CD4-positive, alpha-beta T cell (primary cell): ENCODE measurements at regions not wholly inside any gene's neighbourhood (a gene's known extent, or its start where the extent isn't known, plus 50 kb on each side); places are given as distances from the start of the nearest gene placed in this dataset.

ENCODE experiments used
- ATAC-seq: fragments of 200-7000 bp; cut with Tn5 transposase; one replicate; pipeline ENCODE4 v1.10.0; 2022; ENCODE audit warnings: mild to moderate bottlenecking; ENCODE audit not compliant: poor library complexity
- CTCF ChIA-PET: fragments of 350-600 bp; sonication (Branson Sonifier 250); formaldehyde crosslinking; loops from one replicate; lab custom pipeline; 2021; ENCODE audit warnings: antibody characterized with exemption, inconsistent platforms; lab: Charles Lee
- POLR2A ChIA-PET: fragments of 350-600 bp; sonication (Branson Sonifier 250); formaldehyde crosslinking; loops from one replicate; lab custom pipeline; 2021; ENCODE audit warnings: antibody characterized with exemption, inconsistent platforms; lab: Charles Lee
- DNase-seq, 14 experiments: peaks; one replicate each; pipeline ENCODE4 v3.0.0-alpha.2; 2013 to 2020; ENCODE audit warnings: mixed read lengths in 2 of 14
- H3K27ac ChIP-seq, 2 donors: one replicate each; pipeline versions ENCODE4 v1.5.1 to v1.7.0; 2013; ENCODE audit warnings: low read length in 2 of 2, low read depth in 1 of 2, mild to moderate bottlenecking in 1 of 2
- H3K27me3 ChIP-seq, 2 experiments: 1 replicate in 1 of 2; 2 replicates in 1 of 2; pipeline versions ENCODE4 v1.6.1 to v1.7.0; 2013; ENCODE audit warnings: low read length in 2 of 2, control low read depth in 1 of 2, mild to moderate bottlenecking in 1 of 2, moderate library complexity in 1 of 2; ENCODE audit not compliant: insufficient read depth in 2 of 2, control insufficient read depth in 1 of 2
- H3K36me3 ChIP-seq: one replicate; pipeline ENCODE4 v1.6.1; 2013; ENCODE audit warnings: low read length, control low read depth; ENCODE audit not compliant: insufficient read depth
- H3K4me1 ChIP-seq: one replicate; pipeline ENCODE4 v1.6.1; 2013; ENCODE audit warnings: low read length, control low read depth; ENCODE audit not compliant: insufficient read depth
- H3K4me3 ChIP-seq: one replicate; pipeline ENCODE4 v1.5.1; 2013; ENCODE audit warnings: mild to moderate bottlenecking, low read length, moderate library complexity
- H3K9me3 ChIP-seq, 2 experiments: 1 replicate in 1 of 2; 2 replicates in 1 of 2; pipeline versions ENCODE4 v1.6.1 to v1.7.0; 2013; ENCODE audit warnings: low read length in 2 of 2, mild to moderate bottlenecking in 2 of 2, control low read depth in 1 of 2, moderate library complexity in 1 of 2; ENCODE audit not compliant: control insufficient read depth in 1 of 2, insufficient read depth in 1 of 2
- H3K27ac Mint-ChIP-seq: one replicate; pipeline ENCODE4 v1.8.0; 2020; ENCODE audit warnings: mixed read lengths
- H3K27me3 Mint-ChIP-seq: one replicate; pipeline ENCODE4 v1.8.0; 2021; ENCODE audit warnings: mixed read lengths
- H3K36me3 Mint-ChIP-seq: one replicate; pipeline ENCODE4 v1.8.0; 2021; ENCODE audit warnings: low read depth, mixed read lengths
- H3K4me1 Mint-ChIP-seq: one replicate; pipeline ENCODE4 v1.8.0; 2021; ENCODE audit warnings: low read depth, mixed read lengths
- H3K4me3 Mint-ChIP-seq: one replicate; pipeline ENCODE4 v1.8.0; 2020; ENCODE audit warnings: mild to moderate bottlenecking, mixed read lengths
- H3K9me3 Mint-ChIP-seq: one replicate; pipeline ENCODE4 v1.8.0; 2020; ENCODE audit warnings: mixed read lengths
- CTCF ChIP-seq: fragments of 200-600 bp; IDR thresholded peaks from one replicate; pipeline ENCODE4 v1.8.0; 2022; ENCODE audit warnings: antibody characterized with exemption, mild to moderate bottlenecking
- intact Hi-C, 2 experiments: fragments of 100-400 bp; cut with DNase I in 1 of 2; cut with micrococcal nuclease in 1 of 2; formaldehyde crosslinking; loops; one replicate each; pipeline versions ENCODE4 v1.15.1 to v1.9.0; 2023 to 2025; cut with DNase I, micrococcal nuclease

GRCh38 chr18:29062921-29063320 lies 886.0 kb upstream of the CDH2 start:
- no peaks in the 10 kb centered on the region for H3K36me3 Mint-ChIP-seq
- POLR2A ChIA-PET = no interaction called here
- no peaks in the 10 kb centered on the region for H3K27me3 Mint-ChIP-seq
- H3K4me3 Mint-ChIP-seq = no peak overlapping the region
- Histone ChIP-seq H3K36me3 (no peaks in the 10 kb centered on the region), H3K4me3 (no peak overlapping the region), H3K27me3 (no peaks in the 10 kb centered on the region), H3K4me1 (no peaks in the 10 kb centered on the region), H3K27ac (no peak overlapping the region), H3K9me3 (peaks cover 0 to 7% of the 10 kb centered on the region in 2 experiments)
- CTCF ChIA-PET = no interaction called here
- intact Hi-C loops = no loop called here
- ATAC-seq = no peak
- no peak for TF ChIP-seq CTCF
- peaks cover 7% of the 10 kb centered on the region for H3K9me3 Mint-ChIP-seq
- no peak overlapping the region for H3K27ac Mint-ChIP-seq
- no peak for DNase-seq
- no peaks in the 10 kb centered on the region for H3K4me1 Mint-ChIP-seq

- Mint-ChIP-seq H3K9me3 (peaks cover 9% of the 10 kb centered on the region), H3K4me3 (no peak overlapping the region), H3K4me1 (no peaks in the 10 kb centered on the region), H3K27me3 (no peaks in the 10 kb centered on the region), H3K27ac (no peak overlapping the region), H3K36me3 (no peaks in the 10 kb centered on the region)
- no peaks in the 10 kb centered on the region for H3K27me3 ChIP-seq
- DNase-seq (no peak), ATAC-seq (no peak)
- no peak for TF ChIP-seq CTCF
- no peak overlapping the region for H3K27ac ChIP-seq
- H3K36me3 ChIP-seq = no peaks in the 10 kb centered on the region
- H3K4me1 ChIP-seq = no peaks in the 10 kb centered on the region
- intact Hi-C loops = no loop called here
- H3K9me3 ChIP-seq = peaks cover 0 to 7% of the 10 kb centered on the region in 2 experiments
- POLR2A ChIA-PET = no interaction called here
- CTCF ChIA-PET = no interaction called here
- H3K4me3 ChIP-seq = no peak overlapping the region
Measured at GRCh38 chr18:29060349-29060748, 883.4 kb upstream of the CDH2 start.

- no peak overlapping the region for H3K4me3 Mint-ChIP-seq
- ChIA-PET CTCF (no interaction called here), POLR2A (no interaction called here)
- H3K4me1 Mint-ChIP-seq = no peaks in the 10 kb centered on the region
- Histone ChIP-seq H3K27ac (no peak overlapping the region), H3K4me1 (no peaks in the 10 kb centered on the region), H3K36me3 (no peaks in the 10 kb centered on the region), H3K4me3 (no peak overlapping the region), H3K9me3 (peaks cover 0 to 7% of the 10 kb centered on the region in 2 experiments), H3K27me3 (no peaks in the 10 kb centered on the region)
- TF ChIP-seq CTCF = no peak
- H3K9me3 Mint-ChIP-seq = peaks cover 7% of the 10 kb centered on the region
- ATAC-seq (no peak), DNase-seq (no peak)
- no peaks in the 10 kb centered on the region for H3K27me3 Mint-ChIP-seq
- H3K36me3 Mint-ChIP-seq = no peaks in the 10 kb centered on the region
- no peak overlapping the region for H3K27ac Mint-ChIP-seq
- intact Hi-C loops = no loop called here
Measured at GRCh38 chr18:29057703-29058102, 880.8 kb upstream of the CDH2 start.
